GM12864 (cell line): ENCODE measurements at regions not wholly inside any gene's neighbourhood (a gene's known extent, or its start where the extent isn't known, plus 50 kb on each side); places are given as distances from the start of the nearest gene placed in this dataset.

Experiments used
- DNase-seq: peaks from one replicate; pipeline ENCODE4 v3.0.0-alpha.2; 2011; ENCODE audit warnings: low read depth
- H3K4me3 ChIP-seq: 2 replicates; pipeline ENCODE4 v1.5.1; 2011; ENCODE audit warnings: mild to moderate bottlenecking, low read depth, low read length, control low read depth
- TF ChIP-seq, protein P1 (sequence below): IDR thresholded peaks from 2 replicates; pipeline ENCODE4 v1.5.1; 2011; ENCODE audit warnings: low read depth, mild to moderate bottlenecking, moderate library complexity, low read length, control low read depth, inconsistent platforms; ENCODE audit errors: missing control alignments

DNA sequence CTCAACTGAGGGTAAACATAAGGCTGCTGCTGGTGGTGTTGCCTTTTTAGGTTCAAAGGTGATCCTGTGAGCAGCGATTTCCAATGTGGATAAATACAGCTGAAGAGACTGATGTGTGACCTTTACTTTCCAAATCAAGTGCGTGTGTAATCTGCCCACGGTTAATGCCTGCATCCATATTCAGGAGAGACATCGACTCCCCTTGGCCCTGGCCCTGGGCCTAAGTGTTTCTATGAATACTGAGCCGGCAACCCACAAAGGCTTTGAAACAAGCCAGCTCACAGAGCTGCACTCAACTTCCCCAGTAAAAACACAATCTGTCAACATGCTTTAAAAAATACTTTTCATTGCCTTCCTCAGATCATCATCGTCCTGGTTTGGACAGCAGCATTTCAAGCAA is 1026.6 kb downstream of the TMEM182 start:
- TF ChIP-seq, protein P1, sequence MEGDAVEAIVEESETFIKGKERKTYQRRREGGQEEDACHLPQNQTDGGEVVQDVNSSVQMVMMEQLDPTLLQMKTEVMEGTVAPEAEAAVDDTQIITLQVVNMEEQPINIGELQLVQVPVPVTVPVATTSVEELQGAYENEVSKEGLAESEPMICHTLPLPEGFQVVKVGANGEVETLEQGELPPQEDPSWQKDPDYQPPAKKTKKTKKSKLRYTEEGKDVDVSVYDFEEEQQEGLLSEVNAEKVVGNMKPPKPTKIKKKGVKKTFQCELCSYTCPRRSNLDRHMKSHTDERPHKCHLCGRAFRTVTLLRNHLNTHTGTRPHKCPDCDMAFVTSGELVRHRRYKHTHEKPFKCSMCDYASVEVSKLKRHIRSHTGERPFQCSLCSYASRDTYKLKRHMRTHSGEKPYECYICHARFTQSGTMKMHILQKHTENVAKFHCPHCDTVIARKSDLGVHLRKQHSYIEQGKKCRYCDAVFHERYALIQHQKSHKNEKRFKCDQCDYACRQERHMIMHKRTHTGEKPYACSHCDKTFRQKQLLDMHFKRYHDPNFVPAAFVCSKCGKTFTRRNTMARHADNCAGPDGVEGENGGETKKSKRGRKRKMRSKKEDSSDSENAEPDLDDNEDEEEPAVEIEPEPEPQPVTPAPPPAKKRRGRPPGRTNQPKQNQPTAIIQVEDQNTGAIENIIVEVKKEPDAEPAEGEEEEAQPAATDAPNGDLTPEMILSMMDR: no peak
- H3K4me3 ChIP-seq: no peak overlapping the region
- DNase-seq: no peak

- no peak overlapping the region for H3K4me3 ChIP-seq
- TF ChIP-seq, protein P1: no peak
- no peak for DNase-seq
Observed at GRCh38 chr2:103788951-103789350, 1027.1 kb downstream of the TMEM182 start.

GRCh38 chr2:103789381-103790095 is 1027.7 kb downstream of the TMEM182 start:
- DNase-seq: no peak

GRCh38 chr2:103792042-103792441 is 1030.2 kb downstream of the TMEM182 start:
- DNase-seq: no peak
- H3K4me3 ChIP-seq: no peak overlapping the region
- TF ChIP-seq, protein P1: no peak

More at GRCh38 chr2:103789381-103790095, 1027.7 kb downstream of the TMEM182 start:
- H3K4me3 ChIP-seq: no peak overlapping the region
- TF ChIP-seq, protein P1: no peak

DNA sequence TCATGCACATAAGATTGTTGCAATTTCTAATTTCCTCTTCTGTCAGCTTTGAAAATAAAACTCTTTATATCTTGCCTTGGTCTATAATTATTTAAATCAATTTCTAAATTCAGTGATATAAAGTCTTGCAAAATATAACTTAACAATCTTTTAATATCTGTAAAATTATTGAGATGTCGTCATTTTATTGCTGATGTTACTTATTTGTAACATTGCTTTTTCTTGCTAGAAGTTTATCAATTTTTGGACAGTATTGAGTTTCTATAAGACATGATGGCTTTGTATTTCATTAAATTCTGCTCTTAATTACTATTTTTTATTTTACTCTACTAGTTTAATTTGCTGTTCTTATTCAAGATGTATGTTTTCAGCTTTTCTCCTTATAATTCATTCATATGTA is 1036.5 kb downstream of the TMEM182 start:
- no peak overlapping the region for H3K4me3 ChIP-seq
- TF ChIP-seq, protein P1: no peak
- no peak for DNase-seq

DNA sequence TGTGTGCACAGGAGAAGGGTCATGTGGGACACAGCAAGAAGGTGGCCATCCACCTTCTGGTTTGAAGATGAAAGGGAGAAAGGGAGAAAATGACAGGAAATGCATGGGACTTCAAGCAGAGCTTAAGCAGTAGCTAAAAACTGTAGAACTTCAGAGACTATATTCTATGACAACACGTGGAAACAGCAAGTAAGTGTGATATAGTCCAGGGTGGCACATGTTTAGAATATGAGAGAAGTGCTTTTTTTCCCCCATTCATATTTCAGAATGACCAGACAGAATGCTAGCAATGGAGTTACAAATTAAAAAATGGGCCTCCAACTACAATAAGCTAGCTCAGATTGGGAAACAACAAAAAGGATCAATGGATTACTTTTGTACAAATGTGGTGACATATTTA is 1042.2 kb downstream of the TMEM182 start:
- DNase-seq: no peak
- TF ChIP-seq, protein P1: no peak
- no peak overlapping the region for H3K4me3 ChIP-seq

DNA sequence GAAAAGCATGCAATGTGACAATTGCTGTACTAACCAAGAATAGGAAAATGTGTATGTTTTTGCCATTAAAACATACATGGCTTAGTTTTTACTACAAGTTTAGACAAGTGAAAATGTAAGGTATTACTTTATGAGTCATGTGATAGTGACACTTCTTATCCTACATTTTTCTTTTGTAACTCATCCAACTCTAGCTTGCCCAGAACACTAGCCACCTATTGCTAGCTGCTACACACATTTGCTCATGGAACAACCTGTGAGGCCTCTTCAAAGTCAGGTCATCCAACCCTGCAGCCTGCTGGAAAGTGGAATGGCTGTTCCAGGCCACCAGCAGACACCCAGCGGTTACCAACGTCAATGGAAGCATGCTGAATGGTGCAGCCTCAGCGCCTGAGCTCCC is 1043.9 kb downstream of the TMEM182 start:
- no peak overlapping the region for H3K4me3 ChIP-seq
- TF ChIP-seq, protein P1: no peak
- DNase-seq: no peak
